HG03103 (cell line): ENCODE measurements at regions not wholly inside any gene's neighbourhood (a gene's known extent, or its start where the extent isn't known, plus 50 kb on each side); places are given as distances from the start of the nearest gene placed in this dataset.

Experiments used
- ATAC-seq: cut with Tn5 transposase; IDR thresholded peaks from one replicate; pipeline ENCODE4 v1.9.1; 2021; ENCODE audit warnings: low read depth; ENCODE audit not compliant: unreplicated experiment

DNA sequence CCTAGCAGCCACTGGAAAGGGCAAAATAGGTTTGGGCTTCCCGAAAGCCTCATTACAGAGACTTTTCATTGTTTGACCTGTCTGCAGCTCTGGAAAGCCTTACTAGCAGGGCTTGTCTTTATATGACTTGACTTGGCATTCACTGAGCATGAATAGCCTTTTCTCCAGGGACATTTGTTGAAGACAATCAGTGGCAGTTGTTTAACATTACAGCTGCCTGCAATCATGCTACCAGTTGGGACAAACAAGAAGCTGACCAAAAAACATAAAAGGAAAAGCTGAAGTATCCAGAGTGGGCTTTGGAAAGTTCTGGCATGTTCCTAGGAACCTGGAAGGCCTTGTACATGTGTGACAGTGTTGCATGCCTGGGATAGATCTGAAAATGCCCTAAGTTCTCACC is 121.4 kb downstream of the KCNF1 start:
- ATAC-seq, result no peak

DNA sequence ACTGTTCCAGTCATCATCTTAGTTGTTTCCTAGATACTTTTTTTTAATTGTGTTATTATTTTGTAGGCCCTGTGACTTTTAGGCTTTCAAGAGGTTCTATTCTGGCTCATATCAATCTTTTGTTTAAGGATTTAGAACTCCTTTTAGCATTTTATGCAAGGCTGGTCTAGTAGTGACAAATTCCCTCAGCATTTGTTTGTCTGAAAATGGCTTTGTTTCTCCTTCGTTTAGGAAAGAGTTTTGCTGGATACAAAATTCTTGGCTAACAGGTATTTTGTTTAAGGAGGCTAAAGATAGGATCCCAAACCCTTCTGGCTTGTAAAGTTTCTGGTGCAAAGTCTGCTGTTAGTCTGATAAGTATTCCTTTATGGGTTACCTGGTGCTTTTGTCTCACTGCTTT is 116.6 kb upstream of the SLC66A3 start:
- no peak for ATAC-seq

DNA sequence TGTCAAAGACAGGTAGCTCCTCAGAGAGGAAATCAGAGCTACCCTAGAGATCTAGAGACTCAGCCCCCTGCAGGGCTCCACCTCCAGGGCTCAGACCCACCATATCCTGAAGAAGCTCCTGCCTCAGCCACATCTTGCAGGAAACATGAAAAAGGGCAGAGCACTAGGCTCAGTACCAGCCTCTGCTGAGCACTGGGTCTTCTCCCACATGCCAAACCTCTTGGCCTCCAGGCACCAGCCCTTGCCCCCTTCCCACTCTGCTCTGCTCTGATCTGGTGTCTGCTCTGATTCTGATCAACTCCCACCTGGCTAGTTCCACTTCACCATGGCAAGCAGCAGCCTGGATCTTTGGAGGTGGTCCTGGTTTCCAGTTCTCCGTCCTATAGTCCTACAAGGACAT is 114.3 kb upstream of the SLC66A3 start:
- no peak for ATAC-seq

DNA sequence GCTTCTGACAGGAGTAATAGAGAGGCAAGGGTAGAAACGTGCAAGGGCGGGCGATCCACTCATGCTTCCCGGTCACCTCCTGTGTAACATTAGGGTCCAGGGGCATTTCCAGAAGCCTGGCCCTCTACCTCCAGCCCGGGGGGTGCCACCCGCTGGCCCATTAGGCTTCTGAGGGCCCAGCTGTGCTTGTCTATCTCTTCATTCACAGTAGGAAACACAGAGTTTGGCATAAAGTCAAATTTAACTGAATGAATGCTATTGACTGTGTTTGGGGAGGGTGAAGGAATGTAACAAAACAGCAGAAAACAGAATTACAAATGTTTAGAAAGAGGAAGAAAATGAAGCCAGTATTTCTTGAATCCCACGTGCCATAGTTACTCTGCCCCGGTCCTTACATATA is 112.4 kb upstream of the SLC66A3 start:
- no peak for ATAC-seq

DNA sequence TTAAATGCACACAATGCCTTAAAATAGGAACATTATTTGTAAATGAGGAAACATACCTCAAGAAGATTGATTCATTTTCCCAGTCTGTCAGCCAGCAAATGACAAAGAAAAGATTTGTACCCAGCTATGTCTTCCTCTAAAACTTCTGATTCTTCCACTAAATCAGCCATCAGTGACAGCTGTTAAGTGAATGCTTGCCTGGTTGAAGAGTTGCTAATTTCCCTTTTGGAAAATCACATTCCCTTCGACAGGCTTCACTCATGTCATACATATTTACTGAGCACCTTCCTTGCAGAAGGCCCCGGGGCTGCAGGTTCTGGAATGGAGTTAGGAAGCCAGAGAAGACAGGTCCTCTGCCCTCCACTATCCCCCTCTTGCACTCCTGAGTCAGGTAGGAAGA is 112.0 kb upstream of the SLC66A3 start:
- no peak for ATAC-seq

DNA sequence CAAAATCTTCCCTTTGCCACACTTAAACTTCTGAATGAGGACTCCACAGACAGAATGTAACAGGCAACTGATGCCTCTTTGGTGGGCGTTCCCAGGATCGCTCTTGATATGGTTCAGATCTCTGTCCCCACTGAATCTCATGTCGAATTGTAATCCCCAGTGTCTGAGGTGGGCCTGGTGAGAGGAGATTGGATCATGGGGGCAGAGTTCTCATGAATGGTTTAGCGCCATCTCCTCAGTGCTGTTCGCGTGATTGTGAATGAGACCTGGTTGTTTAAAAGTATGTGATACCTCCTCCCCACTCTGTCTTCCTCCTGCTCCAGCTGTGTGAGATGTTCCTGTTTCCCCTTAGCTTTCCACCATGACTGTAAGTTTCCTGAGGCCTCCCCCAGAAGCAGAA is 111.1 kb upstream of the SLC66A3 start:
- ATAC-seq, result no peak

DNA sequence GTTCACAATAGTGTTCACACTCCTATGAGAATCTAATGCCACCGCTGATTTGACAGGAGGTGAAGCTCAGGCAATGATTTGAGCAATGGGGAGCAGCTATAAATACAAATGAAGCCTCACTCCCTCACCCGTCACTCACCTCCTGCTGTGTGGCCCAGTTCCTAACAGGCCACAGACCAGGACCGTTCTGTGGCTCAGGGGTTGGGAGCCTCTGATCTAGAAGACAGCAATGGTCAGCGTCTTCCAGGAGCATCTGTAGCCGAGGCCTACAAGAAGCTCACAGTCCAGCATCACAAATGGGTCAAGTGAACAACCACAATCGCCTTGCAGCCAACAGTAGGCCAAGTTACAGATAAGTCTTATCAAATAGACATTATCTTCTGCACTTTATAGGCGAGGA is 110.0 kb upstream of the SLC66A3 start:
- ATAC-seq, result no peak

DNA sequence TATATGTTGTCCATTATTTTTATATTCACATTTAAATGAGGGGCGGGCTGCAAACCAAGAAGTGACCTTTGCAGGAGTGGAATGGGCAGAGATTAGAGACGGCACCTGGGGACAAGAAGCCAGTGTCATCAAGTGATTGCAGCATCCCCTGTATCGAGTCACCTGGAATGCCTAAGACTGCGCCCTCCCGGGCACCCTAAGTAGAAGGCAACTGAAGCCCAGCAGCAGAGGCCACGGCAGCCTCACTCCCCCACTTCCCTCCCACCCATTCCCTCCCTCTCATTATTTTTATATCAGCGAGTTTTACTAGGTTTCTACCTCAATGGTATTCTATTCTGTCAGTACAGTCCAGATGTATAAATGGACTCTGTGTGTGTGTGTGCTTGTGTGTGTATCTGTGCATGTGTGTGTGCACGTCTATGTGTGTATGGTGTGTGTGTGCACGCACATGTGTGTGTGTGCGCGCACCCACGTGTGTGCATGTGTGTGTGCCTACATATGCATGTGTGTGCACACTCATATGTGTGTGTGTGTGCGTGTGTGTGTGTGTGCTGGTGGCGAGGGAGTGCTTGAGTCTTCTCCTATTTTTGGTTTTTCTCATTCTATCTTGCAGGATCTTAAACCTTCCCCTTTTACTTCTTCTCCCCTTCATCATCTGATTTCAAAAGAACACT is 106.8 kb upstream of the SLC66A3 start:
- no peak for ATAC-seq

DNA sequence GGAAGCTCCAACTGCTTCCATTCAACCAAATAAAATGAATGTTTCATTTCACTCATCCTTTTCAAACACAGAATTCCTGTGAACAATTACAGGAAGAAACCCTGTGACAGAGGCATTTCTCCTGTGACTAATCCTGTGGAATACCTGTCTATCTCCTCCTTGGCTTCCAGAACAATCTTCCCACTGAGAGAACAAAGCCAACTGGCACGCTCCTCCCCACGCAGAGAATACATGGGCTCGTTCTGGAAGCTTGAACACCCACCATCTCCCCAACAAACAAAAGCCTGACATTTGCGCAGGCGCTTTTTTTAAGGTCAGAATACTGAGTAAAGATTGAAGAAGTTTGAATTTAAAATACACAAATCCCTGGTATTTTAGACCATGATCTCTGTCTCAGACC is 104.7 kb upstream of the SLC66A3 start:
- no peak for ATAC-seq

DNA sequence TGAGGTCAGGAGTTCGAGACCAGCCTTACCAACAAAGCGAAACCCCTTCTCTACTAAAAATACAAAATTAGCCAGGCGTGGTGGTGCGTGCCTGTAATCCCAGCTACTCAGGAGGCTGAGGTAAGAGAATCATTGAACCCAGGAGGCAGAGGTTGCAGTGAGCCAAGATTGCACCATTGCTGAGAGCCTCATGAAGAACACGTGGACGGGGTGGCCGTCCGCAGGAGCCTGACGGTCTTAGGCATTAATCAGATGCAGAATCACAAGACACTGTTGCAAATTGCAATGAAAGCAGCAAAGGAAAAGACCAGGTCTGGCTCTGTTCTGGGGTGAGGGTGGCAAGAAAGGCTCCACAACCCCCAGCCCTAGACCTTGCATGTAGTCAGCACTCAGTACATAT is 104.0 kb upstream of the SLC66A3 start:
- no peak for ATAC-seq

DNA sequence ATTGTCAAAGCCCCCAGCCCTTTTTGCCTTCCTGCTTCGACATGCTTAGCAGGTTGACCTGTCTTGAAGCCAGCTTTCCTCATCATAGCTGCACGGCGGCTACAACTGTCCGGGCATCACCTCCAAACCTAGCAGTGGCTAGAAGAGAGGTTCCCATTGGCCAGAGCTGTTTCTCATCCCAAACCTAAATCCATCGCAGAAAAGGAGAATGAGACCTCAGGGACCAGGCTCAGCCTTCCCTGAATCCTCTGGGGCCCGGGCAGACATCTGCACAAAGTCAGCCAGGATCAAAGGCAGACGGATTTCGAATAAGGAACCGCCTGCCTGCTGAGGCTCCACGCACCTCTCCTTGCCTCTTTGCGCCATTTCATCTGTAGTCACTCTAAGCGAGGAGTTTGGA is 101.7 kb upstream of the SLC66A3 start:
- no peak for ATAC-seq

DNA sequence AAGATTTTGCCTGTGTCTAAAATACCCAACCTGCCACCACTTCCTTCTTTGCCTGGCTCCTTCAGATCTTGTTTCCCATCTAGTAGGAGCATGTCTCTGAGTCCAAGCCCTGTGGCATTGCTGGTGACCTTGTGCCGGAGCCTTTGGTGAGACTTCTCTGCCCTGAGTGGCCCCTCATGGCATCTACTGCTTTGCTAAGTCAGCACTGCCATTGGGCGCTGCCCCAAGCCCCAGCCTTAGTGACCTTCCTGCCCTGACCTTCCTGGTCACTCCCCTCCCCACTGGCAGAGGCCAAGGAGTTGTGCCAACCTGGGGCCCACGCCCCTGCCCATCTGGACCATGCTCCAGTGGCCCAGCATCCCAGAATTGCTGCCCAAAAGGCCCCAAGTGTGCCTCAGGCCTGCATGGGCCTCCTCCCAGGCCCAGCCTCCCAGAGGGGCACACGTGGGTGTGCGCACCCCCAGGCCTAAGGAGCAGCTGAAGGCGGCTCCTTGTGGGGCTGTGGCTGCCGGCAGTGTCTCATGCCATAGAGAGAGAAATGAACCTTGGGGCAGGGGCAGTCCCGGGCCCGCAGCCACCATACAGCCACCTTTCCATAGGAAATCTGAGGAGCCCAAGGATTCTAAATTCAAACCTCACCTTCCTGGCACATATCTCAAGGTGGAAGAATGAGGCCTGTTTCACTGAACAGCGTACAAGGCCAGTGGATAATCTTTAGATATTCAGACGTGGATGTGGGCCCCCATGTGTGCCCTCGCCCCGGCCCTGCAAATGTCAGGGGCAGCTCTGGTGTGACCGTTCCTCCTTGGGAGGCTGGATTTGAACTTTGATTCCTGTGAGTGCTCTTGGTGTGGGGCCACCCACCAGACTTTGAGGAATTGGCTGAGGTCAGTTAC is 100.2 kb upstream of the SLC66A3 start:
- no peak for ATAC-seq

DNA sequence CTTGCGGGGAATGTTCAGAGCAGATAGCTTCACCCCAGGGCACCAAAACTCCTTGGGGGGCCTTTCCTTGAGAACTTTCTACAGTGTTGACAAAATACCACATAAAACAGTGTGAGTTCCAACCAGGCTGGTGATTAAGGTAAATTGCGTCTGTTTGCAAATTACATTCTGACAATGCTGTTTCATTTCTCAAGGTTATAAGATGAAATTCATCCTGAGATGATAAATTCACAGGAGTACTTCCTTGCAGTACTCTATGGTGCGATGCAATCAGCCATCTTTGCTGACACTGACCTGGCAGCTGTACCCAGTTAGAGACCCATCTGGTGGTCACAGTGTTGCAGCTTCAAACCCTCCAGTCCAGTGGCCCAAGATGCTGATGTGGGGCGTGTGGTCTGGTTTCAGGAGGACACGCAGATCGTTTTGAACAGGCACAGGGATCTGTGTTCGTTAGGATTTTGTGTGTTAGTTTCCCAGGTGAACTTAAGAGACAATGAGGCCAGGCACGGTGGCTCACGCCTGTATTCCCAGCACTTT is 99.5 kb upstream of the SLC66A3 start:
- no peak for ATAC-seq

DNA sequence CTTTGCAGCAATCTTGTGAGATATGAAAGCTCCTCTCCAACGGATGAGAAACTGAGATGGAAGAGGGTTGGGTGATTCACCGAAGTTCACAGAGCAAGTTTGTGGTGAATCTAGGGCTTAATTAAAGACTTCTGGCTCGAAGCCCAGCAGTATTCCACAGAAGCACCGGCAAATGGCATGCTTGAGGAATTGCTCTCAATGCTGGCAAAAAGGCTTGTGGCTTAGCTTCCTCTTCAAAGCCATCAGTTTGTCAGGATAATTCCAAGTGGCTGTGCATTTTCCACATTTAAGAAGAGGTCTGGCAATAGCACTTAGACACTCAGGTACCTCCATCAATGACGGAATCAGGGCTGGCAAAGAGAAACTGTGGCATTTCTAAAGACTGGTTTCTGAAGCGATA is 98.7 kb upstream of the SLC66A3 start:
- ATAC-seq, result no peak

DNA sequence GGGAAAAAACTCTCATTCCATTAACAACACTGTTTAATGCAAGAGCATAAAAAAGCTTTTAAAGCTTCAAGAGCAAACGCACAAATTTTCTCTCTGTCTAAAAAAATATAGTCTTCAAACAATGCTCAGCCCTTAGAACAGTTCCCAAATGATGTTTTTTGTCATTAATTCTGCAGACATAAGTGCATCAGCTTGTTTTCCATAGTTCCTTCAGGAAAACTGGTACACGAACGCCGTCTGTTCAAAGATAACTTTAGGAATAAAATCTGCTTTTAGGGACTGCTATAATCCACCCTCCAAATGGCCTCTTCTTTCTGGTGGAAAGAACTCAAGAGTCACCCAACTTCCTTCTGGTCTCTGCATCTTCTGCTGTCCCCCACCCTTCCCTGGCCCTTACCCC is 98.2 kb upstream of the SLC66A3 start:
- ATAC-seq, result no peak

DNA sequence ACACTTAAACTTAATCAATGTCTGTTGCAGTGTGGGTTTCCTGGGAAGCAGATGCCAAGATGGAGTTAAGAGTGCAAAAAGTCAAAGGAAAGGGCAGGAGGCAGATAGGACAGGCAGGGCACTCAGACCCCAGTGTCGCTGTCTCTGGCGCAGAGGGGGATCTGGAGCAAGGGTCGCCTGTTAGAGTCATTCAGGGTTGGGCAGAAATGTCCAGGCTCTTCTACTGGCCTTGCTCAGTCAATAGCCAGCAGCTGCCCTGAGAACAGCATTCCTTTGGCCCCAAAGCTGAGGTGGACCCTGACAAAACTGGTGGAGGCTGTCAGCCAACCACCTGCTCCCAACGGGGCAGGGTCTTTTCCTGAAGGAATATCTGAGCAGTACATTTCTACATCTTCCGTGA is 97.1 kb upstream of the SLC66A3 start:
- no peak for ATAC-seq

DNA sequence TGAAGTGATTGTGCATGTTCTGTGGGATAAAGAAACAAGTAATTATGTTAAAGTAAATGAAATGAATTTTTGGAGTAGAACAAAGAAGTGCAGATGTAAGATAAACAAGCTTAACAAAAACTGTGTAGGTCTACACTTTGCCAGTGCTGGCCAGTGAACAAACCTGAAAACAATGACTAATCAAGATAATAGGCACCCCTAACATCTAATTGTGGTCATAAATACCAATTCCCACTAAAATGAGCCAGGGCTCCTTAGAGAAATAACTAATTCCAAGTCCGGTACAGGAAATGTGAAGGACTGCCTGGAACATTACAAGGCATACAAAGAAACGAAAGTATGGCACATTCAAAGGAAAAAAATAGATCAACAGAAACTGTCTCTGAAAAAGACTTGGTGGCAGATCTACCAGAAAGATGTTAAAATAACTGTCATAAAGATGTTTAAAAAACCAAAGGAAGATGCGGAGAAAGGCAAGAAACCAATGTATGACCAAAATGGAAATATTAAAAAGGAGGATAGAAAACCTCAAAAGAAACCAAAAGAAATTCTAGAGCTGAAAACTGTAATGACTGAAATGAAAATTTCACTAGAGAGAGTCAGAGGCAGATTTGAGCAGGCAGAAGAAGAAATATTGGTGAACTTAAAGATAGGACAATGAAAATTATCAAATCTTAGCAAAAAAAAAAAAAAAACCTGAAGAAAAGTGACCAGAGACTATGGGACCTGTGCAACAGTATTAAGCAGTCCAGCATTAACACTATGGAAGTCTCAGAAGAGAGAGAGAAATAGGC is 94.7 kb upstream of the SLC66A3 start:
- ATAC-seq, result no peak

DNA sequence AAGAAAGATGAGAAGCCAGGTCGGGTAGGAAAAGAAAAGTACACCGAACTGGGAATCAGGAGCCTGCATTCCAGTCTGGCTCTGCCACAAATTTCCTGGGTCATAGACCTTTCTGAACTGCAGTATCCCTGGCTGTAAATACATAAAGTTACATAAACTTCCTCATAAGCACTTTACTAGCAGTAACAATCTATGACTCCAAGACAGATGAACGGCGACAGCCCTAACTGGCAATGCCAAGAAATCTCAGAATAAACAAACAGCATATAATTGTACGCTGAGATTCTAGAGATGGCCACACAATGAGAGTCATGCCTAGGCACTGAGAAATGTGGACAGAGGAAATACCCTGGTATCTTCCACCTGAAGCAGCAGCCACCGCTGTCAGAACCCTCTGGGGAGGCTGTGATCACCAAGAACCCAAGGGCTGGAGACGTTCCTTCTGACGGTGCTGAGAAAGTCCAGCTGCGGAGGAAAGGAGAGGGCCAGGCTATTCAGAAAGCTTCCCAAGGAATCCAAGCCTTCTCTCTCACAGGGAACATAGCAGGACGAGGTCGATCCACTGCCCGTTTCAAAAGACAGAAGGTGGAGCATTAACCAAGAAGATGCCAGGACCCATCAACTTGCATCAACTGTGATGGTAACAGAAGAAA is 89.3 kb upstream of the SLC66A3 start:
- ATAC-seq, result no peak

DNA sequence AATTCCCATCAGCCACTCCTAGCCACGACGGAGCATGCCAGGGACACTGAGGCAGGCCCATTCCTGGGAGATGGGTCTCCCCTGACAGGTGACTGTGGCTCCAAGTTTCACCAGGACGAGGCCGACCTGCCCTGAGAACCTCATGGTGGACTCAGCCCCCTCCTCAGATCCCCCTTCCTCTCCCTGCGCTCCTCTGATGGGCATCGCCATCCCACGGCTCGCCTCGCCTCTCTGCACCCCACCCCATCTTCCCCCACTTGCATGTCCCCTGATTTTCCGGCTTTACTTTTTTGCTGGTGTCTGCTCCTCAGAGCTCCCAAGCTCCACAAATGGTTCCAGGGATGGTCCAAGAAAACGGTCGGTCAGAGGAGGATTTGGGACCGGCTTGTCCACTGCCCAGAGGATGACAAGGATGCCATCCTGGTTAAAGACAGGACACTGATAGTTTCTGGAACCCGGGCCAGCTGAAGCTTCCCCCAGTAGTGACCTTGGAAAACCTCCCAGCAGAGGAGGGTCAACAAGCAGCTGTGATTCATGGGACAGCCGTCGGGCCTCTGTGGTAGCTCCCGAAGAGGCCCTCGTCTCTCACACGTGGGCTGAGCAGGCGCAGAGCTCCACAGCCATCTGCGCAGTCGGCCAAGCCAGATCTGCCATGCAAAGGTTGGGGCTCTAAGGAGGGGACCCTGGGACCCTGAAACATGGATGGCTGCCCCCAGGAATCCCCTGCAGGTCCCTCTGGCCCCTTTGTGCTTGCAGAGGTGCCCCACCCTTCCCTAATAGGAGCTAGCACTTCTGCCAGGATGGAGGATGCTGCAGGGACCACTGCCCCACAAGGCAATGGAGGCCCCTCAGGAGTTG is 87.8 kb upstream of the SLC66A3 start:
- no peak for ATAC-seq
